ENCODE measurements at regions not wholly inside any gene's neighbourhood (a gene's known extent, or its start where the extent isn't known, plus 50 kb on each side); places are given as distances from the start of the nearest gene placed in this dataset.

DNA sequence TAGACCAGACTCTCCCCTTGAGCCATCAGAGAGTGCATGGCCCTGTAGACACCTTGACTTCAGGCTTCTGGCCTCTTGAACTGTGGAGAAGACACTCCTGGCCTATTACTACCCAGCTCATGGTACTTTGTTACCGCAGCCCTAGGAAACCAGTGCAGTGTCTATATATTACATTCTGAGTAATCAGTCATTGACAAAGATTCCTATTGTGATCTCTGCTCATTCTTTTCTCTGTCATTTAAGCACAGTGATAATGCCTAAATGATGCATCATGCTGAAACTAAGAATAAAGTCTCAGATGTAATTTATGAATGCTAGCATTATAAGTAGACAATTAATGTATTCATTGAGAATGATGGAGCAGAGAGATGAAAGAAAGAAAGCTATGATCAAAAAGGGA is 603.5 kb downstream of the SOCS6 start:
- no peak overlapping the region for H3K27ac ChIP-seq
- ChIA-PET POLR2A (ENCODE audit: low non-redundant PET) (no interaction called here), CTCF (no interaction called here)
- TF ChIP-seq, protein P1, sequence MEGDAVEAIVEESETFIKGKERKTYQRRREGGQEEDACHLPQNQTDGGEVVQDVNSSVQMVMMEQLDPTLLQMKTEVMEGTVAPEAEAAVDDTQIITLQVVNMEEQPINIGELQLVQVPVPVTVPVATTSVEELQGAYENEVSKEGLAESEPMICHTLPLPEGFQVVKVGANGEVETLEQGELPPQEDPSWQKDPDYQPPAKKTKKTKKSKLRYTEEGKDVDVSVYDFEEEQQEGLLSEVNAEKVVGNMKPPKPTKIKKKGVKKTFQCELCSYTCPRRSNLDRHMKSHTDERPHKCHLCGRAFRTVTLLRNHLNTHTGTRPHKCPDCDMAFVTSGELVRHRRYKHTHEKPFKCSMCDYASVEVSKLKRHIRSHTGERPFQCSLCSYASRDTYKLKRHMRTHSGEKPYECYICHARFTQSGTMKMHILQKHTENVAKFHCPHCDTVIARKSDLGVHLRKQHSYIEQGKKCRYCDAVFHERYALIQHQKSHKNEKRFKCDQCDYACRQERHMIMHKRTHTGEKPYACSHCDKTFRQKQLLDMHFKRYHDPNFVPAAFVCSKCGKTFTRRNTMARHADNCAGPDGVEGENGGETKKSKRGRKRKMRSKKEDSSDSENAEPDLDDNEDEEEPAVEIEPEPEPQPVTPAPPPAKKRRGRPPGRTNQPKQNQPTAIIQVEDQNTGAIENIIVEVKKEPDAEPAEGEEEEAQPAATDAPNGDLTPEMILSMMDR (conservative IDR thresholded peaks at IDR 0.05; ENCODE audit: low read depth), result no peak
- DNase-seq (ENCODE audit: low spot score), result no peak

DNA sequence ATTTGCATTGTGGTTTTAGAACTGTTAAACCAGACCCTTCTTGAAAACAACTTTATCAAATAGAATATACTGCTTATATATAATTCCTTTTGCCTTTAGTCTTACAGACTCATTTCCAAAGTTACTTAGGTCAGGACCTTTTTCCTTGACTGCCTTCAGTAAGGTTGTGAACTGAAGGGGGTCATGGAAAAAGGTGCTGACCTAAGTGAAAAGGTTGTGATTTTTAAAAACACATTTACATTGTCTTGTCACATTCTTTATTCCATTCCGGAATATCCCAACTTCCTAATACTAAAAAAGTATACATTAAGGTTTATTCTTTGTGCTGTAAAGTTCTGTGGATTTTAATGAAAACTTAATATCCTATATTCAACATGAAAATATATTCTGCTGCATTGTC is 581.4 kb downstream of the SOCS6 start:
- POLR2A ChIA-PET (ENCODE audit: low non-redundant PET), result no interaction called here
- TF ChIP-seq, protein P1 (conservative IDR thresholded peaks at IDR 0.05; ENCODE audit: low read depth), result no peak
- DNase-seq (ENCODE audit: low spot score), result no peak
- H3K27ac ChIP-seq, result no peak overlapping the region
- CTCF ChIA-PET, result no interaction called here

DNA sequence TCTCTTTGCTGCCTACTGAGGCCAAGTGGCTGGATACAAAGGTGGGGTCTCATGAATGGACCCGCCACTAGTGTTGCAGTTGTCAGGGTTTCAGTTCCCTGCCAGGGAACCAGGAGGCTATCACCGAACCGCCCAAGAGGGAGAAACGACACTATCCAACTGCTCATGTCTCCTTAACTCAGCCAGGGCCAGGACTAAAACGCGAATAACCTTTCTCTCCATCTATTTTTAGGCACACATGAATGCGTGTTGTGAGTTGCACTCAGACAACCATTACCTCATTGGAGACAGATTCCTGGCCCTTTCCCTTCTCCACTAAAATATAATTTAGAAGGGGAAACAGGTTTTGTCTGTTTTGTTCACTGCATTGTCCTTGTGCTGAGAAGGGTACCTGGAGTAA is 559.5 kb downstream of the SOCS6 start:
- ChIA-PET CTCF (no interaction called here), POLR2A (ENCODE audit: low non-redundant PET) (no interaction called here)
- DNase-seq (ENCODE audit: low spot score), result no peak
- no peak overlapping the region for H3K27ac ChIP-seq
- TF ChIP-seq, protein P1 (conservative IDR thresholded peaks at IDR 0.05; ENCODE audit: low read depth), result no peak

DNA sequence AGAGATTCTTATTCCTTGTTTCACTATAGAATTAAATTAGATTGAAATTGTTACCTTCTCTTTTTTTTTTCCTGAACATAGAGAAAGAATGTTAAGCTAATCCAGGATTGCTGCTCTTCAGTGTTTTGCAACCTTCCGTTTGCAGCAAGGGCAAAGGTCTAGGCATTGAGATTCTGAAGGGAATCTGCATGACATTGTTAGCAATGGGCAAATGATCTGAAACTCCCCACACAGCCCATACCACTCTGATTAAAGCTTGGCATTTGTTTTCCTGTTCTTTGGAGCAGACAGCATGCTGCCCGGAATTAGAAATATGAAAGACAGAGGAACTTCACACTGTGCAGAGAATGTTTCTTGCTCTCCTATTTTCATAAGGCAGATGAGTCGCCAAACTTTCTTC is 551.8 kb downstream of the SOCS6 start:
- DNase-seq (ENCODE audit: low spot score), result no peak
- TF ChIP-seq, protein P1 (conservative IDR thresholded peaks at IDR 0.05; ENCODE audit: low read depth), result no peak
- no peak overlapping the region for H3K27ac ChIP-seq
- POLR2A ChIA-PET (ENCODE audit: low non-redundant PET), result no interaction called here
- CTCF ChIA-PET, result no interaction called here

DNA sequence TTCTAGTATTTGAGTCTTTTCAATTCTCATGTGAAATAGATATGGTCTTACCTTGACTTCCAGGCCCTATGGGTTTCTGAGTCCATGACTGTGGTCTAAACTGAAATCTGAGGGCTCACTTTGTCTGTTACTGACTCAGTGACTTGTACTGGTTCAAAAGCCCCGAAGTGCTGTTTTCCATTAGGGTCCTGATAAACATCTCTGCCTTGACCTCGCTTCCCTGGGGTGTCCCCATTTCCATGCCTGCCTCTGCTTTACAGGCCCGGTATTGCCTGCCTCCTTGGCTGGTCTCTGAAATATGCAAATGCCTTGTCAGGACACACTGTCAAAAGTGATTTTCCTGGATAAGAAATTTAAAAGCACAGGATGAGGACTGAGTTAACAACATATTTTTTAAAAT is 538.8 kb downstream of the SOCS6 start:
- DNase-seq (ENCODE audit: low spot score), result no peak
- CTCF ChIA-PET, result no interaction called here
- TF ChIP-seq, protein P1 (conservative IDR thresholded peaks at IDR 0.05; ENCODE audit: low read depth), result no peak
- H3K27ac ChIP-seq, result no peak overlapping the region
- POLR2A ChIA-PET (ENCODE audit: low non-redundant PET), result no interaction called here

DNA sequence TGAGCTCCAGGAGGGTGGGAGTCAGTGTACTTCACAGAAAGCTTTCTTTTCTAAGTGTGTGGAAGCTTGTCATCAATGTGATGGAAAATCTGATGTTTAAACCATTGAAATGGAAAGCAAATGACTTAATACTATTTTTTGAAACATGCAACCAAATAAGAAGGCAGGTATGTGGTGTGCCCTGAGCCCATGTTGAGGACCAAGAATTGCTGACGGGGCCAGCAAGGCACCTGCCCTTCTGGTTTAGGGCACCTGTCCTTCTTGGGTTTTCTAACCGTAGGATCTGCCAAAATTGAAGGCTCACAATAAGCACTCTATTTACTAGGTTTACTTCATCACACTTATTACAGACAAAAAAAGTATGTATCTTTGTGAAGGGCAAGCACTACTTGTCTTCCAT is 537.7 kb downstream of the SOCS6 start:
- TF ChIP-seq, protein P1 (conservative IDR thresholded peaks at IDR 0.05; ENCODE audit: low read depth), result no peak
- CTCF ChIA-PET, result no interaction called here
- H3K27ac ChIP-seq, result no peak overlapping the region
- POLR2A ChIA-PET (ENCODE audit: low non-redundant PET), result no interaction called here
- DNase-seq (ENCODE audit: low spot score), result no peak

DNA sequence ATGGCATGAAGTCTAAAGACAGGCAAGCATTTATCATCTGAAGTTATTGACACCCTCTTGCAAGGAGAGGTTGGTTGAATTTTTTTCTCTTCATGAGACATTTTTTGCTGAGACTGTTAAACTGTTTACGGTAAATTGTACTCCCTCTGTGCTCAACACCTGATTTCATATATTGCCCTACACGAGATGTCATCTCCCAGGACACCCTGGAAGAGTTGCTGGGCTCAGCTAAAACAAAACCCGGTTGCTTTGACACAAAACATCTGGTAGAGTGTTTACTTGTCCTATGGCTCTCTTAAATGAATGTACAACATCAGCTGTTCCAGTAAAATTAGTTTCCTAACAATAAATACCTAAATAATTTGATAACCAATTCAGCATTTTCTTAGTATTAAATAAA is 533.8 kb downstream of the SOCS6 start:
- no peak overlapping the region for H3K27ac ChIP-seq
- ChIA-PET POLR2A (ENCODE audit: low non-redundant PET) (no interaction called here), CTCF (no interaction called here)
- no peak for DNase-seq (ENCODE audit: low spot score)
- TF ChIP-seq, protein P1 (conservative IDR thresholded peaks at IDR 0.05; ENCODE audit: low read depth), result no peak
